H1 (cell line): ENCODE measurements at regions not wholly inside any gene's neighbourhood (a gene's known extent, or its start where the extent isn't known, plus 50 kb on each side); places are given as distances from the start of the nearest gene placed in this dataset.

Experiments
- CHD1 ChIP-seq: IDR thresholded peaks from 2 replicates; pipeline ENCODE4 v1.6.1; 2012; ENCODE audit warnings: low read depth, low read length, improper control_type of control experiment
- CHD7 ChIP-seq: fragments of 300-600 bp; sonication (generic); IDR thresholded peaks from 2 replicates; pipeline ENCODE4 v1.7.1; 2012; ENCODE audit warnings: low read length, moderate library complexity, mild to moderate bottlenecking, inconsistent platforms; ENCODE audit not compliant: insufficient replicate concordance
- E2F6 ChIP-seq: IDR thresholded peaks from 2 replicates; pipeline ENCODE4 v1.6.1; 2012; ENCODE audit warnings: inconsistent platforms
- GTF2F1 ChIP-seq: IDR thresholded peaks from 2 replicates; pipeline ENCODE4 v1.6.1; 2012; ENCODE audit warnings: low read depth, low read length, improper control_type of control experiment, borderline replicate concordance
- HDAC2 ChIP-seq, 2 experiments: fragments of 300-600 bp in 1 of 2; sonication (generic) in 1 of 2; IDR thresholded peaks; 2 replicates each; pipeline ENCODE4 v1.6.1; 2011 to 2012; ENCODE audit warnings: low read depth in 2 of 2, low read length in 2 of 2, mild to moderate bottlenecking in 2 of 2, moderate library complexity in 2 of 2, borderline replicate concordance in 1 of 2, inconsistent platforms in 1 of 2
- HDAC6 ChIP-seq: IDR thresholded peaks from one replicate; pipeline ENCODE4 v1.7.1; 2012; ENCODE audit warnings: low read depth, mild to moderate bottlenecking, inconsistent platforms, low read length, moderate library complexity
- SP2 ChIP-seq: IDR thresholded peaks from 2 replicates; pipeline ENCODE4 v1.6.1; 2012; ENCODE audit warnings: mild to moderate bottlenecking, low read length, inconsistent platforms
- TAF1 ChIP-seq: IDR thresholded peaks from 2 replicates; pipeline ENCODE4 v1.6.1; 2011; ENCODE audit warnings: mild to moderate bottlenecking, low read depth, low read length

GRCh38 chr20:62581806-62582205 lies 60.5 kb upstream of the SLCO4A1 start (continued):
- no peak for TF ChIP-seq CHD7
- no peak for TF ChIP-seq HDAC6
- TF ChIP-seq CHD1 = no peak
- TF ChIP-seq SP2 = no peak
- TF ChIP-seq GTF2F1 = no peak
- no peak for TF ChIP-seq TAF1
- no peak for TF ChIP-seq HDAC2 (IDR thresholded peaks at IDR 0.05; ENCODE audit: borderline replicate concordance in 1 of 2, low read depth in 2 of 2, low read length in 2 of 2)
- TF ChIP-seq E2F6 = no peak
